ENCODE measurements at regions not wholly inside any gene's neighbourhood (a gene's known extent, or its start where the extent isn't known, plus 50 kb on each side); places are given as distances from the start of the nearest gene placed in this dataset.
A peak's percentile ranks its signal among the peaks of the same experiment; 100 is the strongest.

DNA sequence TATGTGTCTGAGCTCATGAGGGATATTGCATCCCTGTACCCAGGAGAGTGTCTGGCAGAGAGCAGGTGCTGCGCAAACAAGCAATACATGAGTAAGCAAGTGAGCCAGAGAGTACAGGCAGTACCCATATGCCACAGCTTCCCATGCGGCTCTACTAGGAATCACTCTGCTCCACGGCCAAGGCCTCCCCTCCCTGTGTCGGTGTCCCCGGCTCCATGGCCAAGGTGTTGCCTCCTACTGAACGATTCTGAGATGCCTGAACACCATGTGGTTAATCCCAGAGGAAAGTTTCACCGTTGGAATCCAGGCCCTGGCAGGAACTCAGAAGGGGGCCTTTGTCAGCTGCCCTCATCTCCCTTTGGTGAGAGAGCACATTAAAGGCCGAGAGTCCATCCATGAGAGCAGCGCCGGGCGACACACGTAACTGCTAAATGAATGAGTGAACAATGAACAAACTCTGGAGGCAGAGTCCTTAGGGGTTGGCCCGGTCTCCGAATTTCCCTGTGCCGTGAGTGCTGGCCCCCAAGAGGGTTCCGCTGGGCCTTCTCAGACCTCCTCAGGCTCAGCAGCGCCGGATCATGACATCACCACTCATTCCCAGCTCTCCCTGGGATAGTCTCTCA, 136.0 kb upstream of the FAM20C start:
- Histone ChIP-seq H3K9me3 (no peaks in the 10 kb centered on the region), H3K36me3 (no peaks in the 10 kb centered on the region), H3K27ac (no peak overlapping the region), H3K4me3 (no peak overlapping the region), H3K27me3 (no peaks in the 10 kb centered on the region), H3K4me1 (peaks cover 5% of the 10 kb centered on the region)
- ATAC-seq (peak; percentile 70), DNase-seq (peak; percentile 62)
- TF ChIP-seq, protein P1, sequence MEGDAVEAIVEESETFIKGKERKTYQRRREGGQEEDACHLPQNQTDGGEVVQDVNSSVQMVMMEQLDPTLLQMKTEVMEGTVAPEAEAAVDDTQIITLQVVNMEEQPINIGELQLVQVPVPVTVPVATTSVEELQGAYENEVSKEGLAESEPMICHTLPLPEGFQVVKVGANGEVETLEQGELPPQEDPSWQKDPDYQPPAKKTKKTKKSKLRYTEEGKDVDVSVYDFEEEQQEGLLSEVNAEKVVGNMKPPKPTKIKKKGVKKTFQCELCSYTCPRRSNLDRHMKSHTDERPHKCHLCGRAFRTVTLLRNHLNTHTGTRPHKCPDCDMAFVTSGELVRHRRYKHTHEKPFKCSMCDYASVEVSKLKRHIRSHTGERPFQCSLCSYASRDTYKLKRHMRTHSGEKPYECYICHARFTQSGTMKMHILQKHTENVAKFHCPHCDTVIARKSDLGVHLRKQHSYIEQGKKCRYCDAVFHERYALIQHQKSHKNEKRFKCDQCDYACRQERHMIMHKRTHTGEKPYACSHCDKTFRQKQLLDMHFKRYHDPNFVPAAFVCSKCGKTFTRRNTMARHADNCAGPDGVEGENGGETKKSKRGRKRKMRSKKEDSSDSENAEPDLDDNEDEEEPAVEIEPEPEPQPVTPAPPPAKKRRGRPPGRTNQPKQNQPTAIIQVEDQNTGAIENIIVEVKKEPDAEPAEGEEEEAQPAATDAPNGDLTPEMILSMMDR (IDR thresholded peaks at IDR 0.05), result no peak
- intact Hi-C loops (cut with DNase I), result no loop called here

DNA sequence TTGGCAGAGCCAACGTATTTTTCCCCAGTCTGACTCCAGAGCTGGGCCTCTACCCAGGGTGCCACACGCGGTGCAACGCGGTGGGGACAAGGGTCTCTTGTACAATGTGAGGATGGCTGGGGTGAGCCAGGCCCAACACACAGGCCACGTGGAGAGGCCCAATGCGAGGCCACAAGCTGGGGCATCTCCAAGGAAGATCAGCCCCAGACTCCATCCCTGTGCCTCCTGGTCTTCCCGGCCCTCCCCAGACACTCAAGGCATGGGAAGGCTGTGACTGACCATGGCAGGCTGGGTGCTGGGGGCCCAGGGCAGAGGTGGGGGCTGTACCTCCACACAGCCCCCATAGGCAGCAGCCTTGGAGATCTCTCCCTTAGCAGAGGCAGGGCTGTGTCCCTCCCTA, 135.3 kb upstream of the FAM20C start:
- ATAC-seq (no peak), DNase-seq (peak; percentile 53)
- no peaks in the 10 kb centered on the region for H3K9me3 ChIP-seq

DNA sequence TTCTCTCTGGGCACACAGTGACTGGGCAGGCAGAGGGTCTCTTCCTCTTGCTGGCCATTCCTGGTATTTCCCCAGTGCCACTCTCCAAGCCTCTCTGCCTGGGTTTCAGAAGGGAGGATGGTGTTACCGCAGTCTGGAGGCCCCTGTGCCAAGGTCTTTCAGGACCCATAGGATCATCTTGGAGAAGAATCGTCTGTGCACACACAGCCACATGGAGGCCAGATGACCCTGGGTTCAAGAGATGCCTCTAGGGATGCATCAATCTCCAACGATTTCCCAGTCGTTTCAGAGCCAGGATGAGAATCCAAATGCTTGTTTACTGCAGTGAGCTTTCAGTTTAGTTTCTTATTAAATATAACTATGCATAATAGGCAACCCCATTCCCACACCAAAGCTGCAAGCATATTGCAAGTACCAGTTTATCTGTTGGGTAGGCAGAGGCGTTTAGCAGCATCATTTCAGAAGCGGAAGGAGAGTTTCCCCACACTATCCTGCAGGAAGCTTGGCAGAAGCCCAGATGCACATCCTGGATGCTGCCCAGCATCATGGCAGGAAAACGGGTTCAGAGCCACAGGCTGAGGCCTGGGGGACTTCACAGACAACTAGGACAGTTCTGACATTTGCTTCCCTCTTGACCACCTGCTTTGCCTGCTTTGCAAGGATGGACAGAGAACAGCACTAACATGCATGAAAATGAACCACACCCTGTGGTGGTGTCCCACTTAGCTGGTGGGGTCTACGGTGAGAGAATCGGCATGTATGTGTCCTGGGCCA, 134.7 kb upstream of the FAM20C start:
- Histone ChIP-seq H3K4me3 (no peak overlapping the region), H3K9me3 (no peaks in the 10 kb centered on the region), H3K4me1 (peaks cover 5% of the 10 kb centered on the region), H3K27me3 (no peaks in the 10 kb centered on the region), H3K36me3 (no peaks in the 10 kb centered on the region), H3K27ac (no peak overlapping the region)
- ATAC-seq, result no peak
- DNase-seq, result peak; percentile 31
- intact Hi-C loops (cut with DNase I), result no loop called here
- TF ChIP-seq, protein P1 (IDR thresholded peaks at IDR 0.05), result no peak

More for the DNA sequence above, 135.3 kb upstream of the FAM20C start:
- Histone ChIP-seq H3K27me3 (no peaks in the 10 kb centered on the region), H3K4me1 (peaks cover 5% of the 10 kb centered on the region), H3K27ac (no peak overlapping the region), H3K36me3 (no peaks in the 10 kb centered on the region), H3K4me3 (no peak overlapping the region)
- TF ChIP-seq, protein P1 (IDR thresholded peaks at IDR 0.05), result no peak
- intact Hi-C loops (cut with DNase I), result no loop called here

DNA sequence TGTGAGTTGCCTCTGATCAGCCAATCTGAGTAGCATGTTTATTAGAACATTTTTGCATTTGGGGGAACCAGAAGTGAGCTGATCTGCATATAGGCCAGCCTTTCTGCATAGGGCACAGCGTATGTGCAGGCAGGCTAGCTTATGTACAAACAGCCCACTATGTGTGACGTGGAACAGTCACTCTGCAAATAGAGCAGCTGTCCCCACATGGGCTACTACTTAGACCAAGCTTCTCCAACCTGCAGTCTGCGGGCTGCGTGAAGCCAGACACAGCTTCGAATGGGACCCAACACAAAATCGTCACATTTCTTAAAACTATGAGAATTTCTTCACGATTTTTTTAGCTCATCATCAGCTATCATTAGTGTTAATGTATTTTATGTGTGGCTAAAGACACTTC, 134.1 kb upstream of the FAM20C start:
- DNase-seq (peak; percentile 3), ATAC-seq (no peak)
- Histone ChIP-seq H3K4me1 (peaks cover 5% of the 10 kb centered on the region), H3K36me3 (no peaks in the 10 kb centered on the region), H3K9me3 (no peaks in the 10 kb centered on the region), H3K27me3 (no peaks in the 10 kb centered on the region), H3K27ac (no peak overlapping the region), H3K4me3 (no peak overlapping the region)
- intact Hi-C loops (cut with DNase I), result no loop called here
- TF ChIP-seq, protein P1 (IDR thresholded peaks at IDR 0.05), result no peak

DNA sequence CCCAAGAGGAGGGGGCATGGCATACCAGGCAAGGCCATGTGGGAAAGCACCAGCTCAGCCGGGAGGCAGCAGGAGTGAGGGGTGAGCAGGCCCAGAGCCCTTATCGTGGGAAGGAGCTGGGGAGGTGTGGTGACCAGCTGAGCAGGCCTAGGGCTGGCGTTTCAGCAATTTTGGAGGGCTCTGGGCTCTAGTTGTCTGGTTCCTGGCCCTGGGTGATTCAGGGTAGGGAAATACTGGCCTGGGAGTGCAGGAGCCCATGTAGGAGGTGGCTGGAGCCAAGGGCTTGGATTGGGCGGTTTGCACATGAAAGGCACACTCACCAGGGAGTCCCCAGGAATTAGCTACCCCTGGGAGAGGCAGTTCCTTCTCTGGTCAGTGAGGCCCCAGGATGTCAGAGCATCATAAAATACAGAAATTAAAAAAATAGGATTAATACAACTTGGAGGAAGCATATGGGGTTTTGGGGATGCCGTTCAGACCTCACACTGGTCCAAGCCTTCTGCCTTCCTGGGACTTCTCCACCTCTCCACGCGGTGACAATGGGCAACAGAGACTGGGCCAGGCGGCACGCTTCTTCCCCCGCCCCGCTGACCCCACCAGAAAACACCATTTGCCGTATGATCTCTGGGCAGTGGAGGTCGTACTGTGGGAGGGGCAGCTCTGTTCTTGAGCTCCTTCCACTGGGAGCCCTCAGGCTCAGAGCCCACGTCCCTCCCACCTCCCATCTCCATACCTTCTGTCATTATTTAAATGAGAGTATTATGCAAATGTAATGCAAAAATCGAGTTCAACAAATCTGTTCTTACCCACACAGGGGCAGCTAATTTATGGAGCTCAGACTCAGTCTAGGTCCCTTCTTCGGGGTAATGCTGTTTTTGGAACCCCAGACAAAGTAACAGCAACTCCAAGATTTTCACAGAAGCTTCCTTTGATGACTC, 133.0 kb upstream of the FAM20C start:
- peak; percentile 38 for DNase-seq
- no peak overlapping the region for H3K27ac ChIP-seq
- ATAC-seq, result no peak

More for the DNA sequence above, 133.0 kb upstream of the FAM20C start:
- Histone ChIP-seq H3K4me1 (no peaks in the 10 kb centered on the region), H3K9me3 (no peaks in the 10 kb centered on the region), H3K27me3 (no peaks in the 10 kb centered on the region), H3K4me3 (no peak overlapping the region), H3K36me3 (no peaks in the 10 kb centered on the region)
- intact Hi-C loops (cut with DNase I), result no loop called here
- TF ChIP-seq, protein P1 (IDR thresholded peaks at IDR 0.05), result no peak
